Liver (tissue), 7 donors: ENCODE measurements at regions not wholly inside any gene's neighbourhood (a gene's known extent, or its start where the extent isn't known, plus 50 kb on each side); places are given as distances from the start of the nearest gene placed in this dataset.

Experiments used
- DNase-seq: peaks from one replicate; pipeline ENCODE4 v3.0.0-alpha.2; 2017; ENCODE audit warnings: low spot score
- H3K27ac ChIP-seq, 2 donors: one replicate each; pipeline ENCODE4 v1.7.0; 2013; ENCODE audit warnings: inconsistent platforms in 2 of 2, low read length in 2 of 2, control low read depth in 1 of 2, low read depth in 1 of 2, mild to moderate bottlenecking in 1 of 2
- H3K27me3 ChIP-seq, 4 donors: one replicate each; pipeline versions ENCODE4 v1.6.1 to v1.7.0; 2013; ENCODE audit warnings: low read length in 3 of 4, inconsistent platforms in 1 of 4, mild to moderate bottlenecking in 1 of 4, moderate library complexity in 1 of 4; ENCODE audit not compliant: control insufficient read depth in 4 of 4, insufficient read depth in 4 of 4
- H3K36me3 ChIP-seq, 4 donors: one replicate each; pipeline versions ENCODE4 v1.6.1 to v1.7.0; 2013; ENCODE audit warnings: low read length in 3 of 4, mild to moderate bottlenecking in 3 of 4, low read depth in 1 of 4, moderate library complexity in 1 of 4; ENCODE audit not compliant: control insufficient read depth in 4 of 4, insufficient read depth in 3 of 4
- H3K4me1 ChIP-seq, 4 donors: one replicate each; pipeline versions ENCODE4 v1.6.1 to v1.7.0; 2013; ENCODE audit warnings: low read length in 3 of 4, mild to moderate bottlenecking in 3 of 4, moderate library complexity in 1 of 4; ENCODE audit not compliant: control insufficient read depth in 4 of 4, insufficient read depth in 4 of 4
- H3K4me3 ChIP-seq, 3 donors: one replicate each; pipeline versions ENCODE4 v1.6.1 to v1.7.0; 2013; ENCODE audit warnings: low read length in 3 of 3, control low read depth in 1 of 3, low read depth in 1 of 3, mild to moderate bottlenecking in 1 of 3
- H3K9ac ChIP-seq, 2 donors: one replicate each; pipeline ENCODE4 v1.7.0; 2013; ENCODE audit warnings: low read length in 2 of 2, mild to moderate bottlenecking in 2 of 2, moderate library complexity in 2 of 2, control low read depth in 1 of 2, low read depth in 1 of 2
- H3K9me3 ChIP-seq, 4 donors: one replicate each; pipeline versions ENCODE4 v1.6.1 to v1.7.0; 2013; ENCODE audit warnings: low read length in 3 of 4; ENCODE audit not compliant: control insufficient read depth in 4 of 4
- ATF3 ChIP-seq: IDR thresholded peaks from 2 replicates; pipeline ENCODE4 v1.6.1; 2016; ENCODE audit warnings: antibody characterized with exemption
- EGR1 ChIP-seq, 2 donors: IDR thresholded peaks; 2 replicates each; pipeline ENCODE4 v1.6.1; 2016 to 2018; ENCODE audit warnings: antibody characterized with exemption in 2 of 2, low read depth in 2 of 2
- FOXA1 ChIP-seq: IDR thresholded peaks from 2 replicates; pipeline ENCODE4 v1.6.1; 2016; ENCODE audit warnings: antibody characterized with exemption
- FOXA2 ChIP-seq: IDR thresholded peaks from 2 replicates; pipeline ENCODE4 v1.6.1; 2016; ENCODE audit warnings: antibody characterized with exemption
- HNF4A ChIP-seq, 2 donors: conservative IDR thresholded peaks; 2 replicates each; pipeline ENCODE4 v1.6.1; 2016; ENCODE audit warnings: antibody characterized with exemption in 2 of 2, mild to moderate bottlenecking in 2 of 2
- HNF4G ChIP-seq: IDR thresholded peaks from 2 replicates; pipeline ENCODE4 v1.6.1; 2016; ENCODE audit warnings: antibody characterized with exemption
- MAX ChIP-seq: IDR thresholded peaks from 2 replicates; pipeline ENCODE4 v1.6.1; 2016; ENCODE audit warnings: antibody characterized with exemption
- NR2F2 ChIP-seq: IDR thresholded peaks from 2 replicates; pipeline ENCODE4 v1.6.1; 2016; ENCODE audit warnings: antibody characterized with exemption
- RAD21 ChIP-seq, 2 donors: IDR thresholded peaks; 2 replicates each; pipeline ENCODE4 v1.6.1; 2016; ENCODE audit warnings: antibody characterized with exemption in 2 of 2, mild to moderate bottlenecking in 2 of 2
- REST ChIP-seq: IDR thresholded peaks from 2 replicates; pipeline ENCODE4 v1.6.1; 2016; ENCODE audit warnings: antibody characterized with exemption, mild to moderate bottlenecking
- SP1 ChIP-seq: IDR thresholded peaks from 2 replicates; pipeline ENCODE4 v1.6.1; 2018; ENCODE audit warnings: antibody characterized with exemption, mild to moderate bottlenecking
- TAF1 ChIP-seq: conservative IDR thresholded peaks from 2 replicates; pipeline ENCODE4 v1.6.1; 2016; ENCODE audit warnings: antibody characterized with exemption, mild to moderate bottlenecking
- YY1 ChIP-seq: IDR thresholded peaks from 2 replicates; pipeline ENCODE4 v1.6.1; 2016; ENCODE audit warnings: antibody characterized with exemption, mild to moderate bottlenecking
- WGBS: extraction: QIAGEN DNeasy Blood & Tissue Kit; methylation state at CpG from one replicate; pipeline ENCODE4 v1.1.7; 2013; 5-methylcytosine and 5-hydroxymethylcytosine counted together
- TF ChIP-seq, protein P1 (sequence below): IDR thresholded peaks from 2 replicates; pipeline ENCODE4 v1.6.1; 2016; ENCODE audit warnings: antibody characterized with exemption
- donor health status: healthy.
- donor health status: healthy.
- donor health status: healthy.
- donor health status: healthy.

GRCh38 chr1:168945870-168946269 is 160.6 kb upstream of the ATP1B1 start:
- peak overlapping the region in 1 of 2 donors; percentile 42 for H3K9ac ChIP-seq
- no peaks in the 10 kb centered on the region for H3K9me3 ChIP-seq
- WGBS, result 33% methylated on average over 3 of the region's 3 CpGs
- TF ChIP-seq ATF3 (no peak), HNF4G (no peak), YY1 (no peak), FOXA1 (no peak), MAX (no peak), REST (no peak), NR2F2 (no peak), TAF1 (no peak), HNF4A (conservative IDR thresholded peaks at IDR 0.05) (peak; percentile 40 to 55), EGR1 (IDR thresholded peaks at IDR 0.05; ENCODE audit: low read depth in 2 of 2) (no peak), RAD21 (IDR thresholded peaks at IDR 0.05) (peak; percentile 15 to 53), SP1 (no peak)
- TF ChIP-seq, protein P1, sequence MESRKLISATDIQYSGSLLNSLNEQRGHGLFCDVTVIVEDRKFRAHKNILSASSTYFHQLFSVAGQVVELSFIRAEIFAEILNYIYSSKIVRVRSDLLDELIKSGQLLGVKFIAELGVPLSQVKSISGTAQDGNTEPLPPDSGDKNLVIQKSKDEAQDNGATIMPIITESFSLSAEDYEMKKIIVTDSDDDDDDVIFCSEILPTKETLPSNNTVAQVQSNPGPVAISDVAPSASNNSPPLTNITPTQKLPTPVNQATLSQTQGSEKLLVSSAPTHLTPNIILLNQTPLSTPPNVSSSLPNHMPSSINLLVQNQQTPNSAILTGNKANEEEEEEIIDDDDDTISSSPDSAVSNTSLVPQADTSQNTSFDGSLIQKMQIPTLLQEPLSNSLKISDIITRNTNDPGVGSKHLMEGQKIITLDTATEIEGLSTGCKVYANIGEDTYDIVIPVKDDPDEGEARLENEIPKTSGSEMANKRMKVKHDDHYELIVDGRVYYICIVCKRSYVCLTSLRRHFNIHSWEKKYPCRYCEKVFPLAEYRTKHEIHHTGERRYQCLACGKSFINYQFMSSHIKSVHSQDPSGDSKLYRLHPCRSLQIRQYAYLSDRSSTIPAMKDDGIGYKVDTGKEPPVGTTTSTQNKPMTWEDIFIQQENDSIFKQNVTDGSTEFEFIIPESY, result no peak
- H3K27me3 ChIP-seq, result no peaks in the 10 kb centered on the region
- H3K36me3 ChIP-seq, result no peaks in the 10 kb centered on the region
- no peak overlapping the region for H3K27ac ChIP-seq
- H3K4me1 ChIP-seq, result peaks cover 0 to 6% (median 4%) of the 10 kb centered on the region in 4 donors
- DNase-seq, result no peak
- H3K4me3 ChIP-seq, result no peak overlapping the region

- Histone ChIP-seq H3K4me1 (peaks cover 0 to 6% (median 4%) of the 10 kb centered on the region in 4 donors), H3K9me3 (no peaks in the 10 kb centered on the region), H3K36me3 (no peaks in the 10 kb centered on the region), H3K4me3 (no peak overlapping the region), H3K27me3 (no peaks in the 10 kb centered on the region), H3K9ac (no peak overlapping the region), H3K27ac (no peak overlapping the region)
- 87% methylated on average over 2 of the region's 2 CpGs for WGBS
- no peak for DNase-seq
- no peak for TF ChIP-seq MAX
- TF ChIP-seq REST, result no peak
- TF ChIP-seq, protein P1, result no peak
- TF ChIP-seq RAD21 (IDR thresholded peaks at IDR 0.05), result no peak
- TF ChIP-seq EGR1 (IDR thresholded peaks at IDR 0.05; ENCODE audit: low read depth in 2 of 2), result no peak
- no peak for TF ChIP-seq HNF4G
- no peak for TF ChIP-seq FOXA2
- TF ChIP-seq FOXA1, result no peak
- no peak for TF ChIP-seq ATF3
These were observed 159.4 kb upstream of the ATP1B1 start for GRCh38 chr1:168947041-168947440.
